Lower leg skin (tissue), 4 donors: ENCODE measurements at regions not wholly inside any gene's neighbourhood (a gene's known extent, or its start where the extent isn't known, plus 50 kb on each side); places are given as distances from the start of the nearest gene placed in this dataset.
"Not testable (repeated sequence)": the region's sequence is repeated elsewhere in the genome, so short reads cannot be mapped to it uniquely, and the experiment has no call there.

Experiments used
- DNase-seq, 2 donors: peaks; one replicate each; pipeline ENCODE4 v3.0.0-alpha.2; 2019; ENCODE audit warnings: low spot score in 2 of 2
- H3K4me3 ChIP-seq: fragments of 200-600 bp; sonication (generic); 2 replicates; pipeline ENCODE4 v1.5.1; 2017; ENCODE audit warnings: mild to moderate bottlenecking, low read depth; ENCODE audit not compliant: poor library complexity, severe bottlenecking
- POLR2A ChIP-seq, 2 donors: fragments of 450-650 bp; IDR thresholded peaks; one replicate each; pipeline ENCODE4 v1.6.1; 2016 to 2017; ENCODE audit warnings: antibody characterized with exemption in 2 of 2, mild to moderate bottlenecking in 1 of 2, moderate library complexity in 1 of 2
- WGBS, 2 donors: methylation state at CpG; one replicate each; pipeline ENCODE4 v1.1.5; 2018; 5-methylcytosine and 5-hydroxymethylcytosine counted together
- intact Hi-C: fragments of 100-400 bp; cut with DNase I; formaldehyde crosslinking; loops from one replicate; pipeline ENCODE4 v1.15.0; 2023; ENCODE audit warnings: low total_unique reads
- TF ChIP-seq, protein P1 (sequence below), 3 donors: fragments of 450-650 bp; IDR thresholded peaks; one replicate each; pipeline ENCODE4 v1.5.1; 2016; ENCODE audit warnings: antibody characterized with exemption in 3 of 3, mild to moderate bottlenecking in 3 of 3, moderate library complexity in 2 of 3

DNA sequence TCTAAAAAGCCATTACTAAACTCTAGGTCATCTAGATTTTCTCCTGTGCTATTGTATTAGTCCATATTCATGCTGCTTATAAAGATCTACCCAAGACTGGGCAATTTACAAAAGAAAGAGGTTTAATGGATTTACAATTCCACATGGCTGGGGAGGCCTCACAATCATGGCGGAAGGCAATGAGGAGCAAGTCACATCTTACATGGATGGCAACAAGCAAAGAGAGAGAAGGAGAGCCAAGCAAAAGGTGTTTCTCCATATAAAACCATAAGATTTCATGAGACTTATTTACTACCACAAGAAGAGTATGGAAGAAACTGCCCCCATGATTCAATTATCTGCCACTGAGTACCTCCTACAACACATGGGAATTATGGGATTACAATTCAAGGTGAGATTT is 69.6 kb upstream of the CCDC6 start:
- DNase-seq, H3K4me3 ChIP-seq: not testable (repeated sequence)
- intact Hi-C loops = loop anchor here (5.0 kb wide), 1 partner anchor 271 kb away; no protein-coding TSS in a partner anchor
- WGBS, 2 donors = 100% methylated on average over 1 of the region's 1 CpG

DNA sequence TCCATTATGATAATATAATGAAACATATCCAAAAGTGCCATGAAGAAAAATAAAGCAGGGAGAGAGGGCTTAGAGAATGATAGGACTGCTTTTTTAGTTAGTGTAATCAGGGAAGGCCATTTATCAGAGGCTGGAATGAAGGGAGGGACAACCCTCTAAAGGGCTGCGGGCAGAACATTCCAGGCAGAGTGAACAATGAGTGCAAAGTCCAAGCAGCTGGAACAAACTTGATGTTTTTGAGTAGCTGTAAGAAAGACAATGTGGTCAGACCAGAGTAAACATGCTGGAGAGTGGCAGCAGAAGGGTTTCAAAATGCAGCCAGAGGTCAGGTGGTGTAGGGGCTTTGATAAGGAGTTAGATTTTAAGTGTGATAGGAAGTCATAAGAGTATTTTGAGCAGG is 65.6 kb upstream of the CCDC6 start:
- H3K4me3 ChIP-seq = no peak overlapping the region
- TF ChIP-seq POLR2A (IDR thresholded peaks at IDR 0.05) = no peak
- TF ChIP-seq, protein P1, sequence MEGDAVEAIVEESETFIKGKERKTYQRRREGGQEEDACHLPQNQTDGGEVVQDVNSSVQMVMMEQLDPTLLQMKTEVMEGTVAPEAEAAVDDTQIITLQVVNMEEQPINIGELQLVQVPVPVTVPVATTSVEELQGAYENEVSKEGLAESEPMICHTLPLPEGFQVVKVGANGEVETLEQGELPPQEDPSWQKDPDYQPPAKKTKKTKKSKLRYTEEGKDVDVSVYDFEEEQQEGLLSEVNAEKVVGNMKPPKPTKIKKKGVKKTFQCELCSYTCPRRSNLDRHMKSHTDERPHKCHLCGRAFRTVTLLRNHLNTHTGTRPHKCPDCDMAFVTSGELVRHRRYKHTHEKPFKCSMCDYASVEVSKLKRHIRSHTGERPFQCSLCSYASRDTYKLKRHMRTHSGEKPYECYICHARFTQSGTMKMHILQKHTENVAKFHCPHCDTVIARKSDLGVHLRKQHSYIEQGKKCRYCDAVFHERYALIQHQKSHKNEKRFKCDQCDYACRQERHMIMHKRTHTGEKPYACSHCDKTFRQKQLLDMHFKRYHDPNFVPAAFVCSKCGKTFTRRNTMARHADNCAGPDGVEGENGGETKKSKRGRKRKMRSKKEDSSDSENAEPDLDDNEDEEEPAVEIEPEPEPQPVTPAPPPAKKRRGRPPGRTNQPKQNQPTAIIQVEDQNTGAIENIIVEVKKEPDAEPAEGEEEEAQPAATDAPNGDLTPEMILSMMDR (IDR thresholded peaks at IDR 0.05) = no peak
- WGBS, 2 donors = 22 to 28% methylated on average over 1 of the region's 1 CpG
- DNase-seq = no peak
- intact Hi-C loops = no loop called here

DNA sequence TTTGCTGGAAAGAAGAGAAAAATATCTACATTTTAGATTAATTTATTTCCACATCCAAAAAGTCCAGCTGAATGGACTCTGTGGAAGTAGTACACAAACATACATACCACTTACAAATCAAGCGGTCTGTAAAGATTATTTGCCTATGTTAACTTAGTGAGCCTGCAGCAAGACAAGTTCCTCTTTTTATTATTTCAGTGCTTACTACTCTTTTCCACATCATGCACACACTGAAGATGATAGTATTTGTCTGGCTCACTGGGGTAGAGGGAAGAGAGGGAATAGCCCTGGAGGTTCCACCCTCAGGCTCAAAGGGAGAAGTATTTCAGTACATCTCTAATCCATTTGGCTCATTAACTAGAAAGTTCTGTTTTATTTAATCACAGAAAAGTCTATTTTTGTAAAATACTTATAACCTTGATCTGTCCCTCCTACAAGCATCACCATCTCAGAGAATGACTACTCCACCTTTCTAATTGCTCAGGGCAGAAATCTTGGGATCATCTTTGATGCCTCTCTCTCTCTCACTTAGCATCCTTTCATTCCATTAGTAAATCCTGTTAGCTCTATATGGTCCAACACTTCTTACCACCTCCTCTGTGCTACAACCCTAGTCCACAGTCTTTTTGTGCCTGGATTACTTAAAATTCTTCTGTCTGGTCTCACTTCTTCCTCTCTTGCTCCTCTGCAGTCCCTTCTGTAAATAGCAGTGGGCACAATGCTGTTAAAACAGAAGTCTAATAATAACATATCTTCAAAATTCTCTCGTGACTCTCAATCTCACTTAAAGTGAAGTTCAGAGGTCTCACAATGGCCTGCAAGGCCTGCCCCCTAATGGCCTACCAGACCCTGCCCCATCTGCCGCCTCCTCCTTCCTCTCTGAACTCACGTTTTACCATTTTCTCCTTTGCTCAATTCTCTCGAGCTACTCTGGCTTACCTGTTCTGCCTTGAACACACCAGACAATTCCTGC is 64.3 kb upstream of the CCDC6 start:
- no peak for DNase-seq
- H3K4me3 ChIP-seq = no peak overlapping the region
- 80 to 82% methylated on average over 5 of the region's 5 CpGs for WGBS, 2 donors

DNA sequence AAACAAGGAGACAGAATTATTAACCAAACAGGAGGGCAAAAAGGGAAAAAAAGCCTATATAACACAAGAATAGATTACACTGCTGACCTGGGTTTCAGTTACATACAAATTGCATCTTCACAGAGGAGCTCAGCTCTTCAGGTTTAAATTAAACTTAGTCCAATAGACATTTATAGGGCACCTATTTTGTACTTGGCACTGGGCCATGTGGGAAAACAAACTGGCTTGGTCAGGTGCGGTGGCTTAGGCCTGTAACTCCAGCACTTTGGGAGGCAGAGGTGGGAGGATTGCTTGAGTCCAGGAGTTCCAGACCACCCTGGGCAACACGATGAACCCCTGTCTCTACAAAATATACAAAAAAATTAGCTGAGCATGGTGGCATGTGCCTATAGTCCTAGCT is 62.3 kb upstream of the CCDC6 start:
- no peak for DNase-seq
- intact Hi-C loops = no loop called here
- WGBS, 2 donors = 65 to 74% methylated on average over 2 of the region's 2 CpGs
- no peak overlapping the region for H3K4me3 ChIP-seq
- no peak for TF ChIP-seq POLR2A (IDR thresholded peaks at IDR 0.05)
- TF ChIP-seq, protein P1 (IDR thresholded peaks at IDR 0.05) = no peak

More for the DNA sequence above, 64.3 kb upstream of the CCDC6 start:
- TF ChIP-seq POLR2A (IDR thresholded peaks at IDR 0.05) = no peak
- TF ChIP-seq, protein P1 (IDR thresholded peaks at IDR 0.05) = no peak
- intact Hi-C loops = no loop called here

DNA sequence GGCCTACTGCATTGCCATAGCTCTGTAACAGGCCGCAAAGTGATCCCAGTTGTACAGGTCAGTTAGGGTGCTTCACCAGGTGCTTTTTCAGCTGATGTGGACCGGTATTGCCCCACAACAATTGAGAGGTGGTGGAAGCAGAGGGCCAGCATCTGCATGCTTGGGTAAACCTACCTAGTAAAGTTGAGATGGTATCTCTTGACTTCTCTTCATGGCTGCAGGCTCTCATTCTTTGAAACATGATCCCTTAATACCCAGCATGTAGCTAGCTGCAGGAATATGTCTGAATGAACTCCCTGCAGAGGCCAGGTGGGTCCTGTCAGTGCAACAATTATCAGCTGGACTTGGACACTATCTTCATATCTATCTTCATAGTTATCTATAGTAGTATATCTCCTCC is 60.7 kb upstream of the CCDC6 start:
- TF ChIP-seq POLR2A (IDR thresholded peaks at IDR 0.05) = no peak
- TF ChIP-seq, protein P1 (IDR thresholded peaks at IDR 0.05) = no peak

DNA sequence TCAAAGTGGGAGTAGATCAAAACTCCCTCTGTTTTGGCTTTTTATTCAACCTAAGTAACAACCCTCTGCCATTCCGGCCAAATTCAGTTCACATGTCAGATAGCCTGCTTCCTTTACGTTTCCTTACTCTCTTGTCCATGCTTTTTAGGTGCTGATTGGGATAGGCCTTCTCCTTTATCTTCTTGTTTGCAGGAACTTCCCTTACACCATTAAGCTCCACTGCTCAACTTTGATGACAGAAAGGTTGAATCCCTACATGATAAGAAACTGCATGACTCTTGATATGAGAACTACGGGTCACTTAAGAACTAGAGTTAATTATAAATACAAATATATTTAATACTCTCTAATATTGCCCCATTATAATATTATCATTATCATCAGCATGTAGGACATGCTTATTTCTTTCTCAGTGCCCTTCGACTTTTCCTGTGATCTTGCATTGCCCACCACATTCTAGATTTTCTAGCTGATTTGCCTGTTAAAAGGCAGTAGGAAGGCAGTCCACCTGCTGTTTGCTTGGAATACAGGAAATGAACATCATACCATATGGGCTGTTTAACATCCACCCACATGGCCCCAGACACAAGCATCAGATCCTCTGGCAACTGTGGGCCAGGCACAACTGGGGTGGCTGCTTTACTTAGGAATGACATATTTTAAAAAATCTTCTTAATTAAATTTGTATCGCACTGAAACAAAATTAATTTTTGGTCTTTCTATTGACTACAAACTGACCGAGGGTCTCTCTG is 59.7 kb upstream of the CCDC6 start:
- no peak for DNase-seq
- intact Hi-C loops = no loop called here
- 79 to 83% methylated on average over 6 of the region's 6 CpGs for WGBS, 2 donors
- no peak overlapping the region for H3K4me3 ChIP-seq
- TF ChIP-seq, protein P1 (IDR thresholded peaks at IDR 0.05) = no peak
- TF ChIP-seq POLR2A (IDR thresholded peaks at IDR 0.05) = no peak

More for the DNA sequence above, 60.7 kb upstream of the CCDC6 start:
- no peak for DNase-seq
- H3K4me3 ChIP-seq = no peak overlapping the region
- intact Hi-C loops = no loop called here
- WGBS, 2 donors = 24 to 70% methylated on average over 2 of the region's 2 CpGs
